ENCODE measurements at regions not wholly inside any gene's neighbourhood (a gene's known extent, or its start where the extent isn't known, plus 50 kb on each side); places are given as distances from the start of the nearest gene placed in this dataset.
"Not testable (repeated sequence)": the region's sequence is repeated elsewhere in the genome, so short reads cannot be mapped to it uniquely, and the experiment has no call there.

GRCh38 chr13:71218960-71219359 lies 648.0 kb downstream of the DACH1 start:
- in situ Hi-C loops (cut with MboI; ENCODE audit: low sequenced_read_pairs): no loop called here

- in situ Hi-C loops (cut with MboI; ENCODE audit: low sequenced_read_pairs): no loop called here
Measured at GRCh38 chr13:71217827-71218226, 649.2 kb downstream of the DACH1 start.

- in situ Hi-C loops (cut with MboI; ENCODE audit: low sequenced_read_pairs): no loop called here
Measured at GRCh38 chr13:71214821-71215220, 652.2 kb downstream of the DACH1 start.

GRCh38 chr13:71214357-71214756 lies 652.6 kb downstream of the DACH1 start:
- in situ Hi-C loops (cut with MboI; ENCODE audit: low sequenced_read_pairs): no loop called here

- in situ Hi-C loops (cut with MboI; ENCODE audit: low sequenced_read_pairs): no loop called here
Measured at GRCh38 chr13:71213252-71213821, 653.7 kb downstream of the DACH1 start.

GRCh38 chr13:71210861-71211260 lies 656.1 kb downstream of the DACH1 start:
- in situ Hi-C loops (cut with MboI; ENCODE audit: low sequenced_read_pairs): no loop called here

GRCh38 chr13:71209217-71209616 lies 657.8 kb downstream of the DACH1 start:
- in situ Hi-C loops (cut with MboI; ENCODE audit: low sequenced_read_pairs): no loop called here

- in situ Hi-C loops (cut with MboI; ENCODE audit: low sequenced_read_pairs): not testable (repeated sequence)
Measured at GRCh38 chr13:71184583-71184982, 682.4 kb downstream of the DACH1 start.

- in situ Hi-C loops (cut with MboI; ENCODE audit: low sequenced_read_pairs): not testable (repeated sequence)
Measured at GRCh38 chr13:71183352-71183751, 683.7 kb downstream of the DACH1 start.

- in situ Hi-C loops (cut with MboI; ENCODE audit: low sequenced_read_pairs): no loop called here
Measured at GRCh38 chr13:71171740-71172139, 695.3 kb downstream of the DACH1 start.

- in situ Hi-C loops (cut with MboI; ENCODE audit: low sequenced_read_pairs): no loop called here
Measured at GRCh38 chr13:71169180-71169579, 697.8 kb downstream of the DACH1 start.

- in situ Hi-C loops (cut with MboI; ENCODE audit: low sequenced_read_pairs): no loop called here
Measured at GRCh38 chr13:71156550-71156949, 710.5 kb downstream of the DACH1 start.

GRCh38 chr13:71149498-71150363 lies 717.3 kb downstream of the DACH1 start:
- in situ Hi-C loops (cut with MboI; ENCODE audit: low sequenced_read_pairs): no loop called here

- in situ Hi-C loops (cut with MboI; ENCODE audit: low sequenced_read_pairs): no loop called here
Measured at GRCh38 chr13:71149046-71149445, 718.0 kb downstream of the DACH1 start.

GRCh38 chr13:71148396-71148795 lies 718.6 kb downstream of the DACH1 start:
- in situ Hi-C loops (cut with MboI; ENCODE audit: low sequenced_read_pairs): no loop called here

GRCh38 chr13:71144883-71145282 lies 722.1 kb downstream of the DACH1 start:
- in situ Hi-C loops (cut with MboI; ENCODE audit: low sequenced_read_pairs): no loop called here

- in situ Hi-C loops (cut with MboI; ENCODE audit: low sequenced_read_pairs): no loop called here
Measured at GRCh38 chr13:71137101-71137500, 729.9 kb downstream of the DACH1 start.

GRCh38 chr13:71124230-71124629 lies 742.8 kb downstream of the DACH1 start:
- in situ Hi-C loops (cut with MboI; ENCODE audit: low sequenced_read_pairs): no loop called here

GRCh38 chr13:71118779-71119364 lies 748.1 kb downstream of the DACH1 start:
- in situ Hi-C loops (cut with MboI; ENCODE audit: low sequenced_read_pairs): no loop called here

GRCh38 chr13:71117920-71118319 lies 749.1 kb downstream of the DACH1 start:
- in situ Hi-C loops (cut with MboI; ENCODE audit: low sequenced_read_pairs): no loop called here

GRCh38 chr13:71115301-71115700 lies 751.7 kb downstream of the DACH1 start:
- in situ Hi-C loops (cut with MboI; ENCODE audit: low sequenced_read_pairs): no loop called here

- in situ Hi-C loops (cut with MboI; ENCODE audit: low sequenced_read_pairs): no loop called here
Measured at GRCh38 chr13:71096421-71096820, 770.6 kb downstream of the DACH1 start.
